RWPE2 (cell line): ENCODE measurements at regions not wholly inside any gene's neighbourhood (a gene's known extent, or its start where the extent isn't known, plus 50 kb on each side); places are given as distances from the start of the nearest gene placed in this dataset.

Source experiments
- ATAC-seq: fragments of 200-7000 bp; cut with Tn5 transposase; 3 replicates; pipeline ENCODE4 v1.9.1; 2021; ENCODE audit warnings: low read depth
- DNase-seq: peaks from one replicate; pipeline ENCODE4 v3.0.0-alpha.2; 2020; ENCODE audit warnings: low spot score
- H3K27ac ChIP-seq: fragments of 450-650 bp; 2 replicates; pipeline ENCODE4 v1.5.1; 2017; ENCODE audit warnings: mild to moderate bottlenecking; ENCODE audit not compliant: poor library complexity, severe bottlenecking
- H3K27me3 ChIP-seq: fragments of 250-450 bp; sonication (Bioruptor Pico); 2 replicates; pipeline ENCODE4 v1.5.1; 2021; ENCODE audit warnings: mild to moderate bottlenecking, moderate library complexity; ENCODE audit not compliant: insufficient read depth, poor library complexity, severe bottlenecking
- H3K36me3 ChIP-seq: fragments of 250-450 bp; sonication (Bioruptor Pico); 2 replicates; pipeline ENCODE4 v1.5.1; 2020; ENCODE audit warnings: low read depth, mild to moderate bottlenecking, moderate library complexity
- H3K4me1 ChIP-seq: fragments of 250-450 bp; sonication (Bioruptor Pico); 2 replicates; pipeline ENCODE4 v1.5.1; 2021; ENCODE audit warnings: mild to moderate bottlenecking, moderate library complexity; ENCODE audit not compliant: insufficient read depth, poor library complexity, severe bottlenecking
- H3K4me3 ChIP-seq: fragments of 250-450 bp; sonication (Bioruptor Pico); 2 replicates; pipeline ENCODE4 v1.5.1; 2021; ENCODE audit warnings: mild to moderate bottlenecking, moderate library complexity; ENCODE audit not compliant: severe bottlenecking
- H3K9me3 ChIP-seq: fragments of 250-450 bp; sonication (Bioruptor Pico); 2 replicates; pipeline ENCODE4 v1.5.1; 2021; ENCODE audit warnings: mild to moderate bottlenecking, moderate library complexity; ENCODE audit not compliant: severe bottlenecking
- CTCF ChIP-seq: fragments of 450-650 bp; IDR thresholded peaks from one replicate; pipeline ENCODE4 v1.5.1; 2017; ENCODE audit warnings: mild to moderate bottlenecking, moderate library complexity; ENCODE audit not compliant: poor library complexity, severe bottlenecking

- ATAC-seq (no peak), DNase-seq (no peak)
- H3K9me3 ChIP-seq = peaks cover 6% of the 10 kb centered on the region
- H3K4me3 ChIP-seq = no peak overlapping the region
- H3K36me3 ChIP-seq = no peaks in the 10 kb centered on the region
- TF ChIP-seq CTCF = no peak
- H3K4me1 ChIP-seq = peaks cover 26% of the 10 kb centered on the region
- H3K27me3 ChIP-seq = no peaks in the 10 kb centered on the region
- H3K27ac ChIP-seq = no peak overlapping the region
These were observed 127.1 kb downstream of the SNX19 start for GRCh38 chr11:130789056-130789640.

GRCh38 chr11:130790689-130791088, 125.6 kb downstream of the SNX19 start:
- ATAC-seq = no peak
- Histone ChIP-seq H3K4me3 (no peak overlapping the region), H3K9me3 (peaks cover 6% of the 10 kb centered on the region), H3K4me1 (peaks cover 23% of the 10 kb centered on the region), H3K36me3 (no peaks in the 10 kb centered on the region), H3K27me3 (no peaks in the 10 kb centered on the region), H3K27ac (no peak overlapping the region)
- DNase-seq = no peak
- TF ChIP-seq CTCF = no peak

- ATAC-seq (no peak), DNase-seq (no peak)
- Histone ChIP-seq H3K9me3 (peaks cover 3% of the 10 kb centered on the region), H3K4me3 (no peak overlapping the region), H3K27me3 (no peaks in the 10 kb centered on the region), H3K27ac (no peak overlapping the region), H3K36me3 (no peaks in the 10 kb centered on the region), H3K4me1 (peaks cover 6% of the 10 kb centered on the region)
- no peak for TF ChIP-seq CTCF
These were observed 123.5 kb downstream of the SNX19 start for GRCh38 chr11:130792772-130793171.

- no peak for DNase-seq
- no peak overlapping the region for H3K4me3 ChIP-seq
- TF ChIP-seq CTCF = no peak
- H3K9me3 ChIP-seq = no peaks in the 10 kb centered on the region
- H3K27me3 ChIP-seq = no peaks in the 10 kb centered on the region
- no peaks in the 10 kb centered on the region for H3K36me3 ChIP-seq
- peaks cover 12% of the 10 kb centered on the region for H3K4me1 ChIP-seq
- ATAC-seq = no peak
- no peak overlapping the region for H3K27ac ChIP-seq
These were observed 119.5 kb downstream of the SNX19 start for GRCh38 chr11:130796828-130797227.

- no peaks in the 10 kb centered on the region for H3K36me3 ChIP-seq
- no peaks in the 10 kb centered on the region for H3K9me3 ChIP-seq
- peak; percentile 75 for DNase-seq
- H3K27me3 ChIP-seq = no peaks in the 10 kb centered on the region
- H3K27ac ChIP-seq = peak overlapping the region; percentile 55
- no peak overlapping the region for H3K4me3 ChIP-seq
- H3K4me1 ChIP-seq = peaks cover 12% of the 10 kb centered on the region
- TF ChIP-seq CTCF = no peak
- peak; percentile 95 for ATAC-seq
These were observed 118.0 kb downstream of the SNX19 start for GRCh38 chr11:130798280-130798679.
